AG04450 (cell line): ENCODE measurements at regions not wholly inside any gene's neighbourhood (a gene's known extent, or its start where the extent isn't known, plus 50 kb on each side); places are given as distances from the start of the nearest gene placed in this dataset.

ENCODE experiments used
- CTCF ChIA-PET: fragments of 300-600, 350-600 bp; formaldehyde crosslinking; extraction: SDS; loops from one replicate; lab custom pipeline; 2022; ENCODE audit warnings: antibody characterized with exemption, inconsistent platforms; lab: Charles Lee
- POLR2A ChIA-PET: fragments of 350-600 bp; formaldehyde crosslinking; extraction: SDS; loops from one replicate; lab custom pipeline; 2021; ENCODE audit warnings: antibody characterized with exemption, inconsistent platforms; lab: Yijun Ruan, JAX
- DNase-seq: peaks from one replicate; pipeline ENCODE4 v3.0.0-alpha.2; 2011; ENCODE audit warnings: low read depth, low spot score
- H3K27ac ChIP-seq: one replicate; pipeline ENCODE4 v1.5.1; 2012; ENCODE audit warnings: low read depth, low read length, control low read depth
- H3K27me3 ChIP-seq: one replicate; pipeline ENCODE4 v1.6.0; 2012; ENCODE audit warnings: low read length; ENCODE audit not compliant: control insufficient read depth, insufficient read depth
- H3K4me3 ChIP-seq: 2 replicates; pipeline ENCODE4 v1.5.1; 2011; ENCODE audit warnings: mild to moderate bottlenecking, low read depth, low read length, control low read depth
- H3K9me3 ChIP-seq: 2 replicates; pipeline ENCODE4 v1.5.1; 2012; ENCODE audit warnings: low read length; ENCODE audit not compliant: control insufficient read depth, insufficient read depth
- CTCF ChIP-seq: IDR thresholded peaks from 2 replicates; pipeline ENCODE4 v1.5.1; 2011; ENCODE audit warnings: low read depth, low read length, control low read depth, inconsistent platforms

DNA sequence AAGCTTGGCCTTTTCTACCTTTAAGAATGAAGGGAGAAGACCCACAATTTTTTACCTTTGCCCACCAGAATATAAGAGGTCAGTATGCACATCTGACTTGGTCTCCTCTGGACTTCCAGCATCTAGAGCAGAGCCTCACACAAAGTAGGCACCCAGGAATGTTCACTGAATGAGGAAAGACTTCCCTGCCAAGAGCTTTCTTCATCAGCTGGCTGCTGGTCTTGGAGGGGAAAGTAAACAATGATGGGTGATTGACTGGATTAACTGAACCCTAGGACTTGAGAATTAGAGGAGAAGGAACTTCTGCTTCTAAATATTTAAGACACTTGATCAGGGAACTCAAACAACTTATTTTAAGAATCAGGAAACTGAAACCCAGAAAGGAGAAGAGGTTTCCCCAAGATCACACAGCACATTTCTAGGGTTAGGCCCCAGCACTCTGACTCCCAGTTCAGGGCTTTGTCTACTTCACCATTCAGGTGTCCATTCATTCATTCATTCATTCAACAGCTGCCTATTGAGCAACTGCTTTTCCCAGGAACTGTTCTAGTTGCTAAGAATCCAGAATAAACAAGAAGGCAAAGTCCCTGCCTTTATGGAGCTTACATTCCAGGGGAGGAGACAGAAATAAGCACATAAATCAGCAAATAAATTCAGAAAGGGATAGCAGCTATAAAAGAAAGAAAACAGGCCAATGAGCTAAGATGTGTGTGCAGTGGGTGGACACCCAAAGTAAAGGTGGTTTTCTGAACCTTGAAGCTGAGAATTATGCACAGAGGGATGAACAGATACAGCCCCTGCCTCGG, 216.9 kb upstream of the LRFN2 start:
- POLR2A ChIA-PET: no interaction called here
- TF ChIP-seq CTCF: no peak
- no peak overlapping the region for H3K4me3 ChIP-seq
- CTCF ChIA-PET: no interaction called here
- H3K27me3 ChIP-seq: peaks cover 2% of the 10 kb centered on the region
- no peak overlapping the region for H3K27ac ChIP-seq
- no peak for DNase-seq
- no peaks in the 10 kb centered on the region for H3K9me3 ChIP-seq

DNA sequence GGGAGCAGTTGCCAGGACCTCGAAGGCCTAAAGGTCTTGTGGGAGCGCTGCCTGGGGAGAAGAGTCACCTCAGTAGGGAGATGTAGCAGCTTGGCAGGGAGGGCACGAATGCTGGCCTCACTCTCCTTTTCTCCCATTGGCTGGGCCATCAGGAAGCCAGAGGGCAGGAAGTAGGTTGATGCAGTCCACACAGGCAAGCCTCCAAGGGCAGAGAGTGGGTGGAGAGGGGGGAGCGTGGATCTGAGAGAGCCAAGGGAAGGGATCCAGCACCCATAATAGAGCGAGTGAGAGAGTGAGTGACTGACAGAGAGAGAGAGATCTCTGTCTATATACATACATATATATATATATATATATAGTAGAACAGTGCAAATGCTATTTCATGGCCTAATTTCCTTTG, 215.3 kb upstream of the LRFN2 start:
- no peak for TF ChIP-seq CTCF
- Histone ChIP-seq H3K4me3 (no peak overlapping the region), H3K27me3 (peaks cover 2% of the 10 kb centered on the region), H3K9me3 (no peaks in the 10 kb centered on the region), H3K27ac (no peak overlapping the region)
- ChIA-PET CTCF (no interaction called here), POLR2A (no interaction called here)
- no peak for DNase-seq

GRCh38 chr6:40799296-40800140, 212.4 kb upstream of the LRFN2 start:
- Histone ChIP-seq H3K9me3 (no peaks in the 10 kb centered on the region), H3K27ac (no peak overlapping the region), H3K27me3 (peaks cover 2% of the 10 kb centered on the region), H3K4me3 (no peak overlapping the region)
- CTCF ChIA-PET: no interaction called here
- no peak for DNase-seq
- POLR2A ChIA-PET: no interaction called here
- TF ChIP-seq CTCF: no peak

- POLR2A ChIA-PET: no interaction called here
- Histone ChIP-seq H3K4me3 (no peak overlapping the region), H3K9me3 (no peaks in the 10 kb centered on the region), H3K27ac (no peak overlapping the region), H3K27me3 (peaks cover 3% of the 10 kb centered on the region)
- no peak for DNase-seq
- TF ChIP-seq CTCF: no peak
- CTCF ChIA-PET: no interaction called here
These were observed 211.1 kb upstream of the LRFN2 start for GRCh38 chr6:40798069-40798770.
